ENCODE measurements at regions not wholly inside any gene's neighbourhood (a gene's known extent, or its start where the extent isn't known, plus 50 kb on each side); places are given as distances from the start of the nearest gene placed in this dataset.

DNA sequence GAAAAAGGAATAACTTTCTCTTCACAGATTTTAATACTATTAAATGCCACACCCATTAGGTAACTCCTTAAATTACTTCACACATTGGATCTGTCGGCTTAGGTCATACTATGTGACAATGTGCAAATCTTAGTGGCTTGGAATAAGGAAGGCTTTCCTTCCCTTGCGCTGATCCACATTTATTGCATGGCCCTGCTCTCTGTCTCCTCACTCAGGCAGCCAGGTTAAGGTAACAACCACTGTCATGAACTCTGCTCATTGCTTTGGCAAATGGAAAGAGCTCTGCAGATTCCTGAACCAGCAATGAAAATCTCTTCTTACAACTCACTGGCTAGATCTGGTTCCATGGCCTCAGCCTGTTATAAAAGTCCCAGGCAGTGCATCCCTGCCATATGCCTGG, 121.9 kb upstream of the NFIB start:
- no peaks in the 10 kb centered on the region for H4K20me1 ChIP-seq (replicated peaks in 1 of 2; ENCODE audit: control insufficient read depth in 1 of 2, insufficient read depth in 2 of 2, low read length in 2 of 2)
- H3K4me3 ChIP-seq (ENCODE audit: extremely low read depth in 1 of 4, insufficient read depth in 2 of 4, low read depth in 3 of 4, low read length in 4 of 4) = no peak overlapping the region
- no peak overlapping the region for H4K91ac ChIP-seq (replicated peaks; ENCODE audit: insufficient read length, low read length)
- H2BK20ac ChIP-seq (ENCODE audit: low read length) = no peak overlapping the region
- POLR2A ChIA-PET (ENCODE audit: partially characterized antibody) = no interaction called here
- no peak overlapping the region for H2BK120ac ChIP-seq (replicated peaks; ENCODE audit: low read depth, low read length)
- H2BK5ac ChIP-seq (ENCODE audit: low read depth, low read length) = no peak overlapping the region
- H3K23me2 ChIP-seq (ENCODE audit: low read depth, low read length) = no peaks in the 10 kb centered on the region
- TF ChIP-seq POLR2AphosphoS5 (IDR thresholded peaks at IDR 0.05; ENCODE audit: low read depth, low read length) = no peak
- no peak for TF ChIP-seq SUZ12 (IDR thresholded peaks at IDR 0.05; ENCODE audit: low read length)
- no peak overlapping the region for H2AFZ ChIP-seq (ENCODE audit: low read length)
- no peak overlapping the region for H3K4ac ChIP-seq (replicated peaks; ENCODE audit: insufficient read length, low read depth, low read length)
- no peaks in the 10 kb centered on the region for H3K79me2 ChIP-seq (ENCODE audit: control insufficient read depth in 1 of 2, insufficient read depth in 2 of 2, low read length in 2 of 2)
- H2BK15ac ChIP-seq (ENCODE audit: low read length) = no peak overlapping the region
- H3K27ac ChIP-seq (ENCODE audit: low read depth, low read length) = no peak overlapping the region
- H3K18ac ChIP-seq (ENCODE audit: extremely low read depth, low read length) = no peak overlapping the region
- FAIRE-seq (no peak), DNase-seq (ENCODE audit: low read depth in 1 of 2, low spot score in 2 of 2) (no peak)
- peaks cover 0 to 3% (median 1%) of the 10 kb centered on the region in 4 experiments; a peak in 2 of 7 replicates for H3K4me1 ChIP-seq (replicated peaks in 1 of 4; ENCODE audit: control insufficient read depth in 3 of 4, insufficient read depth in 4 of 4, low read length in 3 of 4)
- CTCF ChIA-PET (ENCODE audit: partially characterized antibody) = interaction anchor here (2.1 to 8.5 kb wide), 2 partner anchors 9 to 141 kb away, joined by 4 to 85 read pairs; no protein-coding TSS in a partner anchor
- H3K79me1 ChIP-seq (ENCODE audit: low read depth, low read length) = no peaks in the 10 kb centered on the region
- H3K4me2 ChIP-seq (ENCODE audit: insufficient read depth in 1 of 2, low read depth in 2 of 2, low read length in 2 of 2) = no peak overlapping the region
- 88% methylated on average over 2 of the region's 2 CpGs; no CpG with 5 or more reads in 1 of the 2 experiments for WGBS, 2 experiments (ENCODE audit: extremely low coverage in 1 of 2, insufficient coverage in 1 of 2, insufficient read length in 1 of 2, insufficient replicate concordance in 2 of 2, low coverage in 1 of 2, low lambda C conversion rate in 2 of 2, missing lambda C conversion rate in 1 of 2)
- no peak overlapping the region for H3K23ac ChIP-seq (ENCODE audit: insufficient read length)
- H3K14ac ChIP-seq (ENCODE audit: insufficient read length) = no peak overlapping the region
- H3K56ac ChIP-seq (replicated peaks; ENCODE audit: insufficient read length, low read depth, low read length) = no peak overlapping the region
- no peaks in the 10 kb centered on the region for H3K36me3 ChIP-seq (ENCODE audit: control insufficient read depth in 2 of 4, insufficient read depth in 4 of 4, low read length in 3 of 4)
- no peak overlapping the region for H4K5ac ChIP-seq (ENCODE audit: insufficient read length, low read depth, low read length)
- H4K8ac ChIP-seq (ENCODE audit: extremely low read depth, insufficient read depth, low read length) = no peak overlapping the region
- no peaks in the 10 kb centered on the region for H3K9me3 ChIP-seq (ENCODE audit: insufficient read depth in 2 of 2, low read depth in 1 of 2, low read length in 1 of 2)
- no peak overlapping the region for H3K9ac ChIP-seq (replicated peaks in 1 of 4; ENCODE audit: extremely low read depth in 1 of 4, low read depth in 3 of 4, low read length in 3 of 4)
- no peaks in the 10 kb centered on the region for H3K27me3 ChIP-seq (replicated peaks in 1 of 4; ENCODE audit: control insufficient read depth in 3 of 4, extremely low read depth in 1 of 4, insufficient read depth in 3 of 4, low read length in 3 of 4)
- H2AK5ac ChIP-seq (ENCODE audit: low read depth, low read length) = no peak overlapping the region
- H2BK12ac ChIP-seq (ENCODE audit: low read depth, low read length) = no peak overlapping the region
